Esophagus muscularis mucosa (tissue), 4 donors: ENCODE measurements at regions not wholly inside any gene's neighbourhood (a gene's known extent, or its start where the extent isn't known, plus 50 kb on each side); places are given as distances from the start of the nearest gene placed in this dataset.

Experiments used
- DNase-seq: peaks from one replicate; pipeline ENCODE4 v3.0.0-alpha.2; 2017; ENCODE audit errors: extremely low spot score
- H3K27ac ChIP-seq, 4 donors: fragments of 200-600 bp; sonication (generic); replicated peaks in 1 of 4; 1 replicate in 3 of 4; 2 replicates in 1 of 4; pipeline ENCODE4 v1.5.1; 2016 to 2019; ENCODE audit warnings: mild to moderate bottlenecking in 1 of 4
- H3K27me3 ChIP-seq, 4 donors: fragments of 200-600 bp; sonication (generic); one replicate each; pipeline versions ENCODE4 v1.5.1 to v1.6.0; 2016 to 2019
- H3K36me3 ChIP-seq, 4 donors: fragments of 200-600 bp; sonication (generic); one replicate each; pipeline ENCODE4 v1.5.1; 2016 to 2019
- H3K4me1 ChIP-seq, 4 donors: fragments of 200-600 bp; sonication (generic); one replicate each; pipeline ENCODE4 v1.5.1; 2016 to 2019
- H3K4me3 ChIP-seq, 4 donors: fragments of 200-600 bp; sonication (generic); 1 replicate in 2 of 4; 2 replicates in 2 of 4; pipeline ENCODE4 v1.5.1; 2016 to 2019; ENCODE audit warnings: mild to moderate bottlenecking in 4 of 4, moderate library complexity in 1 of 4
- H3K9me3 ChIP-seq, 4 donors: fragments of 200-600 bp; sonication (generic); 1 replicate in 3 of 4; 2 replicates in 1 of 4; pipeline ENCODE4 v1.5.1; 2016 to 2019
- EP300 ChIP-seq: sonication (generic); formaldehyde crosslinking; IDR thresholded peaks from one replicate; pipeline ENCODE4 v1.6.1; 2017; ENCODE audit warnings: antibody characterized with exemption
- POLR2A ChIP-seq: fragments of 450-650 bp; IDR thresholded peaks from one replicate; pipeline ENCODE4 v1.6.1; 2017; ENCODE audit warnings: antibody characterized with exemption, moderate library complexity, mild to moderate bottlenecking, low read depth
- POLR2AphosphoS5 ChIP-seq, 2 donors: sonication (generic); formaldehyde crosslinking; IDR thresholded peaks; one replicate each; pipeline ENCODE4 v1.6.1; 2017; ENCODE audit warnings: antibody characterized with exemption in 2 of 2
- WGBS: methylation state at CpG from one replicate; pipeline ENCODE4 v1.1.5; 2018; 5-methylcytosine and 5-hydroxymethylcytosine counted together
- intact Hi-C: fragments of 100-400 bp; cut with DNase I; formaldehyde crosslinking; loops from one replicate; pipeline ENCODE4 v1.15.1; 2023
- TF ChIP-seq, protein P1 (sequence below), 3 experiments: fragments of 200-600 bp in 2 of 3; fragments of 450-650 bp in 1 of 3; sonication (generic) in 2 of 3; IDR thresholded peaks; one replicate each; pipeline ENCODE4 v1.5.1; 2017 to 2019; ENCODE audit warnings: antibody characterized with exemption in 3 of 3, mild to moderate bottlenecking in 2 of 3, moderate library complexity in 1 of 3

DNA sequence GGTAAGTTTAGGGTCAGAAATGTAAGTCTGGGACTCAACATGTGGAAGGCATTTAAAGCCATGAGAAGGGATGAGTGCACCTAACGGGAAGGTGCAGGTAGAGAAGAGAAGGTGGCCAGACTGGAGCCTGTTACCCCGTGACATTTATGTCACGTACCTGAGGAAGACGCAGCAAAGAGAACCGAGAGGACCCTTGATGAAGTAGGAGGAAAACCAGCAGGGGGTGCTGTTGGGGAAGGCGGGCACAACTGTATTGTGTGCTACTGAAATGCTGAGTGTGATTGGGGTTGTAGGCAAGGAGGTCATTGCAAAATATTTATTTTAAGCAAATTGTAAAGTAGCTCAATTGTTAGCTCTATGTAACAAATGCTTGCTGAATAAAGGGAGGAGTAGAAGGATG, 338.2 kb upstream of the PRKCQ start:
- TF ChIP-seq EP300 (no peak), POLR2A (no peak), POLR2AphosphoS5 (IDR thresholded peaks at IDR 0.05) (no peak)
- TF ChIP-seq, protein P1, sequence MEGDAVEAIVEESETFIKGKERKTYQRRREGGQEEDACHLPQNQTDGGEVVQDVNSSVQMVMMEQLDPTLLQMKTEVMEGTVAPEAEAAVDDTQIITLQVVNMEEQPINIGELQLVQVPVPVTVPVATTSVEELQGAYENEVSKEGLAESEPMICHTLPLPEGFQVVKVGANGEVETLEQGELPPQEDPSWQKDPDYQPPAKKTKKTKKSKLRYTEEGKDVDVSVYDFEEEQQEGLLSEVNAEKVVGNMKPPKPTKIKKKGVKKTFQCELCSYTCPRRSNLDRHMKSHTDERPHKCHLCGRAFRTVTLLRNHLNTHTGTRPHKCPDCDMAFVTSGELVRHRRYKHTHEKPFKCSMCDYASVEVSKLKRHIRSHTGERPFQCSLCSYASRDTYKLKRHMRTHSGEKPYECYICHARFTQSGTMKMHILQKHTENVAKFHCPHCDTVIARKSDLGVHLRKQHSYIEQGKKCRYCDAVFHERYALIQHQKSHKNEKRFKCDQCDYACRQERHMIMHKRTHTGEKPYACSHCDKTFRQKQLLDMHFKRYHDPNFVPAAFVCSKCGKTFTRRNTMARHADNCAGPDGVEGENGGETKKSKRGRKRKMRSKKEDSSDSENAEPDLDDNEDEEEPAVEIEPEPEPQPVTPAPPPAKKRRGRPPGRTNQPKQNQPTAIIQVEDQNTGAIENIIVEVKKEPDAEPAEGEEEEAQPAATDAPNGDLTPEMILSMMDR (IDR thresholded peaks at IDR 0.05), result peak in 2 of 3 experiments; percentile 28 to 41
- peaks cover 0 to 21% (median 19%) of the 10 kb centered on the region in 4 donors for H3K4me1 ChIP-seq
- H3K9me3 ChIP-seq, result no peaks in the 10 kb centered on the region
- intact Hi-C loops, result loop anchor here (5.0 kb wide), 1 partner anchor 494 kb away; the partner anchor contains the start of gene SFMBT2
- no peak overlapping the region for H3K4me3 ChIP-seq
- 70% methylated on average over 6 of the region's 6 CpGs for WGBS
- no peak overlapping the region for H3K27ac ChIP-seq
- DNase-seq, result peak; percentile 57
- no peaks in the 10 kb centered on the region for H3K36me3 ChIP-seq
- H3K27me3 ChIP-seq, result no peaks in the 10 kb centered on the region

DNA sequence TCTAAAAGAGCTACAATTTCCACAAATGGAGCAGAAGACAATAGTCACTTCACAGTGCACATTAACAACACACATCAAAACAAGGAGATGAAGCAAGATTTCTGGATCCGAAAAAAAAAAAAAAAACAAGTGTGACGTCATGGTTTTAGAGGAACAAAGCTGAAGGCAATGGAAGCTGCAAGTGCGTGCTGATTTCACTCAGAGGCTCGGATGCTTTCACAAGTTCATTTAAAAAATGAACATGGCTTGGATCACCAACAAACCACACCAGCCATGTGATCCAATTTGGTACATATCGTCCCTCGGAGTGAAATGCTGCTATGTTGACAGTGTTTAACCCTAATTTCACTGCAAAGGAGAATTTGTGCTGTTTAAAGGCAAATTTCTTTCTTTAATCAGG, 337.0 kb upstream of the PRKCQ start:
- intact Hi-C loops, result loop anchor here (5.0 kb wide), 1 partner anchor 495 kb away; the partner anchor contains the start of gene SFMBT2
- no peak overlapping the region for H3K4me3 ChIP-seq
- no peaks in the 10 kb centered on the region for H3K9me3 ChIP-seq
- H3K36me3 ChIP-seq, result no peaks in the 10 kb centered on the region
- peaks cover 10 to 32% (median 31%) of the 10 kb centered on the region in 4 donors for H3K4me1 ChIP-seq
- peak; percentile 86 for DNase-seq
- no peak overlapping the region for H3K27ac ChIP-seq
- no peak for TF ChIP-seq EP300
- no peak for TF ChIP-seq POLR2A
- TF ChIP-seq, protein P1 (IDR thresholded peaks at IDR 0.05), result no peak
- no peak for TF ChIP-seq POLR2AphosphoS5 (IDR thresholded peaks at IDR 0.05)
- 69% methylated on average over 6 of the region's 6 CpGs for WGBS
- H3K27me3 ChIP-seq, result no peaks in the 10 kb centered on the region

DNA sequence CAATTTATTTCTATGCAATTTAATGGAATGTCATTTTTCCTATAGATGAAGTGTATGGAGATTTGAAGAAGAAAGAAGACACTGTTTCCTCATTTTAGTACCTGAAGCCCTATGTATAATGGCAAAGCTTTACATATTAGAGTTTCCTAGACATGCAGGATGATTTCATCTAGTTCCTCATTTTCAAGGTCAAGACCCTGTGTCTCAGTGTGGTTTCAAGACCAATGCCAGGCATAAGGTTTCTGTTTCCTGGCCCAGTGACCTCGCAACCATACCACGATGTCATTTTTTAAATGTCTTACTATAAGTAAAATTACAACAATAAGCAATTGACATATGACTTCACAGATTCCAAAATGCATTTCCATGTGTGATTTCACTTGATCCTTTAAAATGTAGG, 336.5 kb upstream of the PRKCQ start:
- intact Hi-C loops, result loop anchor here (5.0 kb wide), 1 partner anchor 496 kb away; the partner anchor contains the start of gene SFMBT2
- H3K4me3 ChIP-seq, result no peak overlapping the region
- peak; percentile 37 for DNase-seq
- H3K4me1 ChIP-seq, result peaks cover 10 to 38% (median 36%) of the 10 kb centered on the region in 4 donors
- no peaks in the 10 kb centered on the region for H3K9me3 ChIP-seq
- H3K36me3 ChIP-seq, result no peaks in the 10 kb centered on the region
- 78% methylated on average over 2 of the region's 2 CpGs for WGBS
- TF ChIP-seq, protein P1 (IDR thresholded peaks at IDR 0.05), result no peak
- no peak for TF ChIP-seq POLR2AphosphoS5 (IDR thresholded peaks at IDR 0.05)
- TF ChIP-seq EP300, result no peak
- no peak for TF ChIP-seq POLR2A
- no peaks in the 10 kb centered on the region for H3K27me3 ChIP-seq
- no peak overlapping the region for H3K27ac ChIP-seq

- DNase-seq, result no peak
- peaks cover 10 to 34% (median 32%) of the 10 kb centered on the region in 4 donors for H3K4me1 ChIP-seq
- H3K9me3 ChIP-seq, result no peaks in the 10 kb centered on the region
- no peaks in the 10 kb centered on the region for H3K36me3 ChIP-seq
- H3K27me3 ChIP-seq, result no peaks in the 10 kb centered on the region
- no peak for TF ChIP-seq POLR2A
- TF ChIP-seq, protein P1 (IDR thresholded peaks at IDR 0.05), result no peak
- no peak for TF ChIP-seq POLR2AphosphoS5 (IDR thresholded peaks at IDR 0.05)
- TF ChIP-seq EP300, result no peak
- intact Hi-C loops, result loop anchor here (5.0 kb wide), 1 partner anchor 497 kb away; the partner anchor contains the start of gene SFMBT2
- no peak overlapping the region for H3K27ac ChIP-seq
- H3K4me3 ChIP-seq, result no peak overlapping the region
- WGBS, result 95% methylated on average over 3 of the region's 3 CpGs
These were observed 335.2 kb upstream of the PRKCQ start for GRCh38 chr10:6915307-6915706.

DNA sequence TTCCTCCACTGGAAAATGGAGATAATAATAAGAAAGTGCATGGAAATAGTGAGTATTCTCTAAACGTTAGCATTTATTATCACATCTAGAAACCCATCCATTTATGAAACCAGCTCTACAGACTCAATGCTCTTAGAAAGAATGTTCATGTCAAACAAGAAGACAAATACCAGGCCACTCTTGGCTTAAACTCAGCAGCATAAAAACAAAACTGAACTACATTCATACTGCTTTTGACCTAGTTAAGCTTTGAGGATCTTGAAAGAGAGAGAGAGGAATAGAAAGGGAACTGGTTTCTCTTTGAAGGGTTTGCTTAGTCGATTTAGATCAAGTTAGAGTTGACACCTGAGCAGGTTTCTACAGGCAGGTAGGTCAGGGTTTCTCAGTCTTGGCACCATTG, 332.9 kb upstream of the PRKCQ start:
- TF ChIP-seq POLR2A, result no peak
- peak in 1 of 2 donors; percentile 63 for TF ChIP-seq POLR2AphosphoS5 (IDR thresholded peaks at IDR 0.05)
- Histone ChIP-seq H3K27me3 (no peaks in the 10 kb centered on the region), H3K4me1 (peaks cover 10 to 27% (median 25%) of the 10 kb centered on the region in 4 donors), H3K36me3 (no peaks in the 10 kb centered on the region), H3K4me3 (no peak overlapping the region), H3K9me3 (no peaks in the 10 kb centered on the region), H3K27ac (peak overlapping the region; percentile 35 to 69 (median 60))
- intact Hi-C loops, result no loop called here
- WGBS, result 6% methylated on average over 2 of the region's 2 CpGs
- no peak for DNase-seq
